ENCODE measurements at regions not wholly inside any gene's neighbourhood (a gene's known extent, or its start where the extent isn't known, plus 50 kb on each side); places are given as distances from the start of the nearest gene placed in this dataset.
"Not testable (repeated sequence)": the region's sequence is repeated elsewhere in the genome, so short reads cannot be mapped to it uniquely, and the experiment has no call there.

GRCh38 chr3:106071306-106071705, 202.5 kb upstream of the CBLB start:
- no peak overlapping the region for H2AK5ac ChIP-seq (ENCODE audit: low read length)
- no peaks in the 10 kb centered on the region for H3K79me1 ChIP-seq (ENCODE audit: low read length)
- H3K18ac ChIP-seq (ENCODE audit: low read length) = no peak overlapping the region
- peaks cover 2% of the 10 kb centered on the region for H3K9me3 ChIP-seq (ENCODE audit: insufficient read depth, low read depth, low read length)
- H4K91ac ChIP-seq (ENCODE audit: low read depth, low read length) = no peak overlapping the region
- no peak overlapping the region for H3K23ac ChIP-seq (ENCODE audit: low read length)
- no peak overlapping the region for H3K4ac ChIP-seq (ENCODE audit: low read depth, low read length)
- H4K12ac ChIP-seq (ENCODE audit: low read depth, low read length) = no peak overlapping the region
- no peak overlapping the region for H3K4me3 ChIP-seq (ENCODE audit: low read depth, low read length)
- no peak overlapping the region for H3K14ac ChIP-seq (ENCODE audit: low read length)
- no peak overlapping the region for H3K4me2 ChIP-seq (ENCODE audit: low read length)
- no peaks in the 10 kb centered on the region for H3K79me2 ChIP-seq (ENCODE audit: control insufficient read depth, insufficient read depth, low read length, poor library complexity)
- no peaks in the 10 kb centered on the region for H3K4me1 ChIP-seq (ENCODE audit: control insufficient read depth in 1 of 2, insufficient read depth in 2 of 2, low read length in 2 of 2)
- no peaks in the 10 kb centered on the region for H3K27me3 ChIP-seq (ENCODE audit: insufficient read depth, low read length)
- H4K8ac ChIP-seq (ENCODE audit: low read depth, low read length) = no peak overlapping the region
- no peak overlapping the region for H2BK5ac ChIP-seq (ENCODE audit: low read depth, low read length, poor library complexity)
- H3K9ac ChIP-seq (ENCODE audit: low read length) = no peak overlapping the region
- WGBS (ENCODE audit: extremely low coverage, insufficient coverage, insufficient read length) = no CpG with 5 or more reads among the region's 4 CpGs
- no peak for DNase-seq
- no peaks in the 10 kb centered on the region for H3K36me3 ChIP-seq (ENCODE audit: control insufficient read depth in 1 of 2, insufficient read depth in 2 of 2, low read length in 2 of 2)
- H2BK12ac ChIP-seq (ENCODE audit: low read length) = no peak overlapping the region
- H2BK120ac ChIP-seq (ENCODE audit: insufficient read depth, low read length, poor library complexity) = no peak overlapping the region
- H2AFZ ChIP-seq (ENCODE audit: insufficient read depth, low read length, poor library complexity) = no peak overlapping the region
- H3K27ac ChIP-seq (ENCODE audit: low read depth, low read length) = no peak overlapping the region

- not testable (repeated sequence) for H3K79me1 ChIP-seq (ENCODE audit: low read length); H4K91ac ChIP-seq (ENCODE audit: low read depth, low read length); H3K27ac ChIP-seq (ENCODE audit: low read depth, low read length); H2BK120ac ChIP-seq (ENCODE audit: insufficient read depth, low read length, poor library complexity); H2BK5ac ChIP-seq (ENCODE audit: low read depth, low read length, poor library complexity); H3K4me3 ChIP-seq (ENCODE audit: low read depth, low read length); DNase-seq; H3K79me2 ChIP-seq (ENCODE audit: control insufficient read depth, insufficient read depth, low read length, poor library complexity); H3K4me2 ChIP-seq (ENCODE audit: low read length); H3K9ac ChIP-seq (ENCODE audit: low read length); H3K9me3 ChIP-seq (ENCODE audit: insufficient read depth, low read depth, low read length); H3K36me3 ChIP-seq (ENCODE audit: control insufficient read depth in 1 of 2, insufficient read depth in 2 of 2, low read length in 2 of 2); H3K27me3 ChIP-seq (ENCODE audit: insufficient read depth, low read length); H4K12ac ChIP-seq (ENCODE audit: low read depth, low read length); H4K8ac ChIP-seq (ENCODE audit: low read depth, low read length); H3K23ac ChIP-seq (ENCODE audit: low read length); H3K18ac ChIP-seq (ENCODE audit: low read length); H3K4ac ChIP-seq (ENCODE audit: low read depth, low read length); H2AK5ac ChIP-seq (ENCODE audit: low read length); H3K14ac ChIP-seq (ENCODE audit: low read length); H2AFZ ChIP-seq (ENCODE audit: insufficient read depth, low read length, poor library complexity); H3K4me1 ChIP-seq (ENCODE audit: control insufficient read depth in 1 of 2, insufficient read depth in 2 of 2, low read length in 2 of 2); H2BK12ac ChIP-seq (ENCODE audit: low read length)
- 100% methylated on average over 2 of the region's 5 CpGs for WGBS (ENCODE audit: extremely low coverage, insufficient coverage, insufficient read length)
Measured at GRCh38 chr3:106072596-106072995, 203.8 kb upstream of the CBLB start.

GRCh38 chr3:106073806-106074205, 205.0 kb upstream of the CBLB start:
- not testable (repeated sequence) for H2BK5ac ChIP-seq (ENCODE audit: low read depth, low read length, poor library complexity); H3K27me3 ChIP-seq (ENCODE audit: insufficient read depth, low read length); H3K27ac ChIP-seq (ENCODE audit: low read depth, low read length); H3K23ac ChIP-seq (ENCODE audit: low read length); H3K79me2 ChIP-seq (ENCODE audit: control insufficient read depth, insufficient read depth, low read length, poor library complexity); H3K18ac ChIP-seq (ENCODE audit: low read length); H3K4me3 ChIP-seq (ENCODE audit: low read depth, low read length); H3K4me1 ChIP-seq (ENCODE audit: control insufficient read depth in 1 of 2, insufficient read depth in 2 of 2, low read length in 2 of 2); H3K4me2 ChIP-seq (ENCODE audit: low read length); H3K79me1 ChIP-seq (ENCODE audit: low read length); H3K4ac ChIP-seq (ENCODE audit: low read depth, low read length); DNase-seq; H3K36me3 ChIP-seq (ENCODE audit: control insufficient read depth in 1 of 2, insufficient read depth in 2 of 2, low read length in 2 of 2); H3K14ac ChIP-seq (ENCODE audit: low read length); H2BK120ac ChIP-seq (ENCODE audit: insufficient read depth, low read length, poor library complexity); H2AK5ac ChIP-seq (ENCODE audit: low read length); H2BK12ac ChIP-seq (ENCODE audit: low read length); H3K9ac ChIP-seq (ENCODE audit: low read length); H3K9me3 ChIP-seq (ENCODE audit: insufficient read depth, low read depth, low read length); H4K8ac ChIP-seq (ENCODE audit: low read depth, low read length); H2AFZ ChIP-seq (ENCODE audit: insufficient read depth, low read length, poor library complexity); H4K91ac ChIP-seq (ENCODE audit: low read depth, low read length); H4K12ac ChIP-seq (ENCODE audit: low read depth, low read length)
- WGBS (ENCODE audit: extremely low coverage, insufficient coverage, insufficient read length) = no CpG with 5 or more reads among the region's 31 CpGs

GRCh38 chr3:106075731-106076130, 206.9 kb upstream of the CBLB start:
- not testable (repeated sequence) for H3K23ac ChIP-seq (ENCODE audit: low read length); H3K4me1 ChIP-seq (ENCODE audit: control insufficient read depth in 1 of 2, insufficient read depth in 2 of 2, low read length in 2 of 2)

More at GRCh38 chr3:106075731-106076130, 206.9 kb upstream of the CBLB start:
- H4K91ac ChIP-seq (ENCODE audit: low read depth, low read length); H3K79me1 ChIP-seq (ENCODE audit: low read length); H3K4me2 ChIP-seq (ENCODE audit: low read length); H3K9ac ChIP-seq (ENCODE audit: low read length); H3K27ac ChIP-seq (ENCODE audit: low read depth, low read length); H3K14ac ChIP-seq (ENCODE audit: low read length); H2AFZ ChIP-seq (ENCODE audit: insufficient read depth, low read length, poor library complexity); H3K4ac ChIP-seq (ENCODE audit: low read depth, low read length); H3K36me3 ChIP-seq (ENCODE audit: control insufficient read depth in 1 of 2, insufficient read depth in 2 of 2, low read length in 2 of 2); H3K79me2 ChIP-seq (ENCODE audit: control insufficient read depth, insufficient read depth, low read length, poor library complexity); H2BK12ac ChIP-seq (ENCODE audit: low read length); H3K18ac ChIP-seq (ENCODE audit: low read length); H2BK120ac ChIP-seq (ENCODE audit: insufficient read depth, low read length, poor library complexity); H3K9me3 ChIP-seq (ENCODE audit: insufficient read depth, low read depth, low read length); DNase-seq; H3K27me3 ChIP-seq (ENCODE audit: insufficient read depth, low read length); H2AK5ac ChIP-seq (ENCODE audit: low read length); H3K4me3 ChIP-seq (ENCODE audit: low read depth, low read length); H4K8ac ChIP-seq (ENCODE audit: low read depth, low read length); H4K12ac ChIP-seq (ENCODE audit: low read depth, low read length); H2BK5ac ChIP-seq (ENCODE audit: low read depth, low read length, poor library complexity): not testable (repeated sequence)
- no CpG with 5 or more reads among the region's 5 CpGs for WGBS (ENCODE audit: extremely low coverage, insufficient coverage, insufficient read length)

All from trophoblast cell (in vitro differentiated cells and primary cell).